ENCODE measurements at regions not wholly inside any gene's neighbourhood (a gene's known extent, or its start where the extent isn't known, plus 50 kb on each side); places are given as distances from the start of the nearest gene placed in this dataset.

DNA sequence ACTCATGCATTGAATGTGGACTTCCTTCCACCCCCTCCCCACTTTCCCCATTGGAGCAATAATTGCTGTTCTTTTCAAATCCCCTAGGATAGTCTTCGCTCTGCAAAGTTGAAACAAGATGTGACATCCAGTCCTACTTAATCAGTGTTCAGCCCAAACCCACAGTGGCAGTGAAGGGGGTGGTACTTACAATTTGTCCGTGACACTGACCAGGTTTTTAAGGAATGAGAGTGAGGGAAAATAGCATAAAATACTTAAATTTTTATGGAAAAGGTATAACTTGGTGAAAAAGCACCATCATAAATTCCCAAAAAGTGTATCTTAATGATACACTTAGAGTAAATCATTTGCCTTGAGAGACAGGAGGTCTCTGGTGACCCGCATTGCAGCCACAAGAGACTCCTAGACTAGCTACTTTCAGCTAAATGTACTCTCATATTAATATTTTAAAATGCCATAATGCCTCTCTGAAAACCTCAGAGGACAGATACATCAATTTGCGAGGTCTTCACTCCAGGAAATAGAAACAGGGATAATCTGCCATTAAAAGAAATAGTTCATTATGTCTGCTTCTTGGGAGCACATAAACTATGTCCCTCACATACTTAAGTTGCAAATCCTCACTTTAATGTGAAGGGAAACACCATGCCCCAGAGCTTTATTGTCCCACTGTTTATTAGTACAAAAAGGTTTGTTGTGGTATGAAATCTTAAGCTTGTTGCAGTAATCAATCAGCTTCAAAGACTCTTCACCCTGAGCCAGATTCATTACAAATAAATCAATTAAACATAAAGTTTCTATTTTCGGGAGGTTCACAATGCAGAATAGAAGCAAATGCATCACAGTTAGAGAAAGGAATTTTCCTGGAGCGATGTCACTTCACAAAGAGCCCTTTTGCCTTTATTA, 343.6 kb upstream of the ISL1 start:
- Histone ChIP-seq H3K4me2 (ENCODE audit: insufficient read depth, low read length) (no peak overlapping the region), H3K4me1 (ENCODE audit: control insufficient read depth, extremely low read depth, insufficient read depth, low read length) (no peaks in the 10 kb centered on the region), H4K20me1 (replicated peaks; ENCODE audit: control insufficient read depth, extremely low read depth, insufficient read depth, low read length) (no peaks in the 10 kb centered on the region), H3K9ac (replicated peaks; ENCODE audit: extremely low read depth, insufficient read depth, low read length) (no peak overlapping the region), H3K27me3 (ENCODE audit: control insufficient read depth in 2 of 2, insufficient read depth in 2 of 2, low read length in 2 of 2) (no peaks in the 10 kb centered on the region), H3K27ac (ENCODE audit: insufficient read depth, low read depth, low read length) (no peak overlapping the region), H3K4me3 (replicated peaks in 1 of 3; ENCODE audit: insufficient read depth in 1 of 3, low read depth in 1 of 3, low read length in 3 of 3) (no peak overlapping the region), H3K9me1 (replicated peaks; ENCODE audit: control insufficient read depth, extremely low read depth, insufficient read depth, low read length) (no peaks in the 10 kb centered on the region), H2AFZ (ENCODE audit: low read depth, low read length) (no peak overlapping the region), H3K9me3 (replicated peaks; ENCODE audit: control insufficient read depth, insufficient read depth, low read length) (no peaks in the 10 kb centered on the region), H3K36me3 (ENCODE audit: control insufficient read depth in 2 of 2, extremely low read depth in 1 of 2, insufficient read depth in 2 of 2, low read length in 2 of 2) (no peaks in the 10 kb centered on the region), H3K79me2 (ENCODE audit: control insufficient read depth, insufficient read depth, low read length) (no peaks in the 10 kb centered on the region)
- dilution Hi-C loops (cut with MboI; ENCODE audit: extremely low pct_ligation_motif_present, low sequenced_read_pairs) (no loop called here), intact Hi-C loops (cut with micrococcal nuclease) (no loop called here)
- BruUV-seq (replicated peaks) = no TSS peak
- no peak for TF ChIP-seq JUN (IDR thresholded peaks at IDR 0.05; ENCODE audit: borderline replicate concordance, insufficient read depth, insufficient read length, low read depth)
- no peak for TF ChIP-seq POLR2A (IDR thresholded peaks at IDR 0.05; ENCODE audit: low read depth, low read length)
- ChIA-PET CTCF (no interaction called here), POLR2A (no interaction called here)
- FAIRE-seq = no peak
- DNase-seq (ENCODE audit: low read depth, low spot score) = no peak

DNA sequence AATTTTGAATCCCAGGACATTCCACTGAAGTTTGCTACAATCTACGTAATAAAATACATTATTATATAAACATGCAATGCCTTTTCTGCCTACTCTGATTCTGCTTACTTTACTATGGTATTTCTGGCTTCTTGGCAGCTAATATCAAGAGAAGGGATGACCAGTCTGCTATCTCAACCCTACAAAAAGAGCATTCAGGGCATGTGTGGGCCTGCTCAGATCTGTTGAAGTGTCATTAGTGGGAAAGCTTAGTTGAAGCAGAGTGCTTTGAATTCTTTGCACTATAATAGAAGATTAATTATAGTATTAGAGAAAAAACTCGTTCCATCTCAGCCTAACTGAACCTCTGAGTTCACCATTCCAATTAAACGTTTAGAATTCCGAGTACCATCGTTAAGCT, 339.5 kb upstream of the ISL1 start:
- FAIRE-seq = no peak
- no peak overlapping the region for H3K4me2 ChIP-seq (ENCODE audit: insufficient read depth, low read length)
- H3K79me2 ChIP-seq (ENCODE audit: control insufficient read depth, insufficient read depth, low read length) = no peaks in the 10 kb centered on the region
- TF ChIP-seq FOS (IDR thresholded peaks at IDR 0.05; ENCODE audit: borderline replicate concordance, insufficient read depth, low read length) (no peak), JUN (IDR thresholded peaks at IDR 0.05; ENCODE audit: borderline replicate concordance, insufficient read depth, insufficient read length, low read depth) (no peak), POLR2A (IDR thresholded peaks at IDR 0.05; ENCODE audit: low read depth, low read length) (no peak), EZH2 (IDR thresholded peaks at IDR 0.05; ENCODE audit: borderline replicate concordance, low read depth, low read length, severe bottlenecking) (no peak), POLR2AphosphoS5 (IDR thresholded peaks at IDR 0.05; ENCODE audit: insufficient read depth, low read depth, low read length) (no peak), MYC (IDR thresholded peaks at IDR 0.05; ENCODE audit: low read depth, low read length) (no peak), GATA2 (IDR thresholded peaks at IDR 0.05; ENCODE audit: insufficient read depth, insufficient read length, low read depth, low read length) (no peak)
- TF ChIP-seq, protein P1, sequence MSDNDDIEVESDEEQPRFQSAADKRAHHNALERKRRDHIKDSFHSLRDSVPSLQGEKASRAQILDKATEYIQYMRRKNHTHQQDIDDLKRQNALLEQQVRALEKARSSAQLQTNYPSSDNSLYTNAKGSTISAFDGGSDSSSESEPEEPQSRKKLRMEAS (IDR thresholded peaks at IDR 0.05; ENCODE audit: insufficient read depth, insufficient read length) = no peak
- TF ChIP-seq, protein P2, sequence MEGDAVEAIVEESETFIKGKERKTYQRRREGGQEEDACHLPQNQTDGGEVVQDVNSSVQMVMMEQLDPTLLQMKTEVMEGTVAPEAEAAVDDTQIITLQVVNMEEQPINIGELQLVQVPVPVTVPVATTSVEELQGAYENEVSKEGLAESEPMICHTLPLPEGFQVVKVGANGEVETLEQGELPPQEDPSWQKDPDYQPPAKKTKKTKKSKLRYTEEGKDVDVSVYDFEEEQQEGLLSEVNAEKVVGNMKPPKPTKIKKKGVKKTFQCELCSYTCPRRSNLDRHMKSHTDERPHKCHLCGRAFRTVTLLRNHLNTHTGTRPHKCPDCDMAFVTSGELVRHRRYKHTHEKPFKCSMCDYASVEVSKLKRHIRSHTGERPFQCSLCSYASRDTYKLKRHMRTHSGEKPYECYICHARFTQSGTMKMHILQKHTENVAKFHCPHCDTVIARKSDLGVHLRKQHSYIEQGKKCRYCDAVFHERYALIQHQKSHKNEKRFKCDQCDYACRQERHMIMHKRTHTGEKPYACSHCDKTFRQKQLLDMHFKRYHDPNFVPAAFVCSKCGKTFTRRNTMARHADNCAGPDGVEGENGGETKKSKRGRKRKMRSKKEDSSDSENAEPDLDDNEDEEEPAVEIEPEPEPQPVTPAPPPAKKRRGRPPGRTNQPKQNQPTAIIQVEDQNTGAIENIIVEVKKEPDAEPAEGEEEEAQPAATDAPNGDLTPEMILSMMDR (IDR thresholded peaks at IDR 0.05; ENCODE audit: extremely low read depth in 1 of 2, insufficient read depth in 1 of 2, low read depth in 1 of 2, low read length in 2 of 2) = no peak
- H4K20me1 ChIP-seq (replicated peaks; ENCODE audit: control insufficient read depth, extremely low read depth, insufficient read depth, low read length) = no peaks in the 10 kb centered on the region
- dilution Hi-C loops (cut with MboI; ENCODE audit: extremely low pct_ligation_motif_present, low sequenced_read_pairs) = no loop called here
- POLR2A ChIA-PET = no interaction called here
- no peaks in the 10 kb centered on the region for H3K9me3 ChIP-seq (replicated peaks; ENCODE audit: control insufficient read depth, insufficient read depth, low read length)
- no TSS peak for BruUV-seq (replicated peaks)
- no peak overlapping the region for H3K27ac ChIP-seq (ENCODE audit: insufficient read depth, low read depth, low read length)
- no peaks in the 10 kb centered on the region for H3K9me1 ChIP-seq (replicated peaks; ENCODE audit: control insufficient read depth, extremely low read depth, insufficient read depth, low read length)
- no peaks in the 10 kb centered on the region for H3K36me3 ChIP-seq (ENCODE audit: control insufficient read depth in 2 of 2, extremely low read depth in 1 of 2, insufficient read depth in 2 of 2, low read length in 2 of 2)
- intact Hi-C loops (cut with micrococcal nuclease) = no loop called here
- DNase-seq (ENCODE audit: low read depth, low spot score) = no peak
- CTCF ChIA-PET = no interaction called here
- H2AFZ ChIP-seq (ENCODE audit: low read depth, low read length) = no peak overlapping the region
- no peaks in the 10 kb centered on the region for H3K27me3 ChIP-seq (ENCODE audit: control insufficient read depth in 2 of 2, insufficient read depth in 2 of 2, low read length in 2 of 2)
- H3K4me1 ChIP-seq (ENCODE audit: control insufficient read depth, extremely low read depth, insufficient read depth, low read length) = no peaks in the 10 kb centered on the region
- no peak overlapping the region for H3K9ac ChIP-seq (replicated peaks; ENCODE audit: extremely low read depth, insufficient read depth, low read length)
- no peak overlapping the region for H3K4me3 ChIP-seq (replicated peaks in 1 of 3; ENCODE audit: insufficient read depth in 1 of 3, low read depth in 1 of 3, low read length in 3 of 3)

All from endothelial cell of umbilical vein (primary cell).